Stimulated activated CD4-positive, alpha-beta T cell treated with anti-CD3 and anti-CD28 coated beads, Interleukin-2, amount 100 ng/mL, for 24 hours (primary cell): ENCODE measurements at regions not wholly inside any gene's neighbourhood (a gene's known extent, or its start where the extent isn't known, plus 50 kb on each side); places are given as distances from the start of the nearest gene placed in this dataset.

Source experiments
- DNase-seq, 2 donors: peaks; one replicate each; pipeline ENCODE4 v3.0.0-alpha.2; 2020

GRCh38 chr11:23494981-23495380 is 634.7 kb upstream of the CCDC179 start:
- DNase-seq: no peak

GRCh38 chr11:23496340-23496739 is 636.1 kb upstream of the CCDC179 start:
- no peak for DNase-seq

GRCh38 chr11:23497040-23497439 is 636.8 kb upstream of the CCDC179 start:
- no peak for DNase-seq

GRCh38 chr11:23502389-23502788 is 642.1 kb upstream of the CCDC179 start:
- DNase-seq: no peak

GRCh38 chr11:23502826-23503225 is 642.6 kb upstream of the CCDC179 start:
- no peak for DNase-seq

- no peak for DNase-seq
Measured at GRCh38 chr11:23509023-23509422, 648.7 kb upstream of the CCDC179 start.

GRCh38 chr11:23509821-23510220 is 649.5 kb upstream of the CCDC179 start:
- DNase-seq: no peak

GRCh38 chr11:23519194-23519593 is 658.9 kb upstream of the CCDC179 start:
- DNase-seq: no peak

- no peak for DNase-seq
Measured at GRCh38 chr11:23520226-23520960, 660.1 kb upstream of the CCDC179 start.

- no peak for DNase-seq
Measured at GRCh38 chr11:23536907-23537306, 676.6 kb upstream of the CCDC179 start.

GRCh38 chr11:23539556-23539955 is 679.3 kb upstream of the CCDC179 start:
- DNase-seq: no peak

- DNase-seq: no peak
Measured at GRCh38 chr11:23540101-23540561, 679.9 kb upstream of the CCDC179 start.

- DNase-seq: no peak
Measured at GRCh38 chr11:23542189-23542588, 681.9 kb upstream of the CCDC179 start.

GRCh38 chr11:23542816-23543215 is 682.5 kb upstream of the CCDC179 start:
- DNase-seq: no peak

GRCh38 chr11:23543651-23544222 is 683.5 kb upstream of the CCDC179 start:
- no peak for DNase-seq

- DNase-seq: no peak
Measured at GRCh38 chr11:23551706-23552105, 691.4 kb upstream of the CCDC179 start.

- no peak for DNase-seq
Measured at GRCh38 chr11:23554002-23554401, 693.7 kb upstream of the CCDC179 start.

GRCh38 chr11:23555085-23555484 is 694.8 kb upstream of the CCDC179 start:
- no peak for DNase-seq

- no peak for DNase-seq
Measured at GRCh38 chr11:23556163-23556750, 696.0 kb upstream of the CCDC179 start.

GRCh38 chr11:23563591-23563990 is 703.3 kb upstream of the CCDC179 start:
- DNase-seq: no peak

- no peak for DNase-seq
Measured at GRCh38 chr11:23564370-23564769, 704.1 kb upstream of the CCDC179 start.

GRCh38 chr11:23569134-23569533 is 708.9 kb upstream of the CCDC179 start:
- DNase-seq: no peak

- DNase-seq: no peak
Measured at GRCh38 chr11:23569547-23569946, 709.3 kb upstream of the CCDC179 start.

GRCh38 chr11:23570828-23571227 is 710.6 kb upstream of the CCDC179 start:
- DNase-seq: no peak
